HEK293 (cell line): ENCODE measurements at regions not wholly inside any gene's neighbourhood (a gene's known extent, or its start where the extent isn't known, plus 50 kb on each side); places are given as distances from the start of the nearest gene placed in this dataset.

Experiments
- CTCF ChIA-PET: fragments of 350-600 bp; formaldehyde crosslinking; extraction: SDS; loops from one replicate; lab custom pipeline; 2021; ENCODE audit warnings: antibody characterized with exemption; lab: Yijun Ruan, JAX
- POLR2A ChIA-PET: fragments of 300-600 bp; formaldehyde crosslinking; extraction: SDS; loops from one replicate; lab custom pipeline; 2020; ENCODE audit warnings: antibody characterized with exemption, inconsistent platforms; lab: Yijun Ruan, JAX
- H3K27ac ChIP-seq: fragments of 200-500 bp; sonication (Bioruptor generic); 2 replicates; pipeline ENCODE4 v1.5.1; 2014; ENCODE audit warnings: low read depth, low read length, control low read depth, inconsistent platforms; ENCODE audit errors: extremely low read depth
- H3K36me3 ChIP-seq, 2 experiments: fragments of 200-500 bp in 1 of 2; sonication (Bioruptor generic) in 1 of 2; 1 replicate in 1 of 2; 2 replicates in 1 of 2; pipeline ENCODE4 v1.5.1; 2014 to 2017; ENCODE audit warnings: inconsistent platforms in 2 of 2, low read length in 2 of 2; ENCODE audit not compliant: control insufficient read depth in 2 of 2, insufficient read depth in 1 of 2
- H3K4me1 ChIP-seq: fragments of 200-500 bp; sonication (Bioruptor generic); 2 replicates; pipeline ENCODE4 v1.5.1; 2014; ENCODE audit warnings: mild to moderate bottlenecking, low read length, inconsistent platforms; ENCODE audit not compliant: control insufficient read depth, insufficient read depth
- H3K4me3 ChIP-seq: 2 replicates; pipeline ENCODE4 v1.5.1; 2011; ENCODE audit warnings: low read depth, mild to moderate bottlenecking, control low read depth, low read length, moderate library complexity
- H3K9me3 ChIP-seq: fragments of 200-500 bp; sonication (Bioruptor generic); 2 replicates; pipeline ENCODE4 v1.5.1; 2014; ENCODE audit warnings: low read depth, low read length, inconsistent platforms; ENCODE audit not compliant: control insufficient read depth, insufficient read depth
- GLI2 ChIP-seq: fragments of 450-650 bp; formaldehyde crosslinking; IDR thresholded peaks from 2 replicates; pipeline ENCODE4; 2017; ENCODE audit warnings: missing biosample characterization, missing genetic modification characterization, low read depth, borderline replicate concordance
- INSM2 ChIP-seq: fragments of 450-650 bp; formaldehyde crosslinking; IDR thresholded peaks from 2 replicates; pipeline ENCODE4 v1.5.1; 2016; ENCODE audit warnings: missing biosample characterization, missing genetic modification characterization
- MEIS1 ChIP-seq: sonication (generic); formaldehyde crosslinking; IDR thresholded peaks from 2 replicates; pipeline ENCODE4 v1.8.1; 2022; ENCODE audit warnings: missing genetic modification reagents, mild to moderate bottlenecking, borderline replicate concordance
- OVOL3 ChIP-seq: fragments of 450-650 bp; formaldehyde crosslinking; IDR thresholded peaks from 2 replicates; pipeline ENCODE4 v1.5.1; 2016; ENCODE audit warnings: missing biosample characterization, missing genetic modification characterization
- PRDM10 ChIP-seq: fragments of 450-650 bp; formaldehyde crosslinking; IDR thresholded peaks from 2 replicates; pipeline ENCODE4 v1.5.1; 2016; ENCODE audit warnings: missing biosample characterization, missing genetic modification characterization
- SALL2 ChIP-seq: fragments of 450-650 bp; formaldehyde crosslinking; IDR thresholded peaks from 2 replicates; pipeline ENCODE4 v1.5.0; 2017; ENCODE audit warnings: missing biosample characterization, mild to moderate bottlenecking, missing genetic modification characterization, borderline replicate concordance
- ZBTB20 ChIP-seq: fragments of 450-650 bp; formaldehyde crosslinking; IDR thresholded peaks from 2 replicates; pipeline ENCODE4 v1.5.1; 2016; ENCODE audit warnings: missing biosample characterization, missing genetic modification characterization
- ZBTB26 ChIP-seq: fragments of 450-650 bp; formaldehyde crosslinking; optimal IDR thresholded peaks from 2 replicates; pipeline ENCODE3; 2016; ENCODE audit warnings: missing biosample characterization, mild to moderate bottlenecking, missing genetic modification characterization
- ZBTB6 ChIP-seq: fragments of 450-650 bp; formaldehyde crosslinking; IDR thresholded peaks from 2 replicates; pipeline ENCODE4 v1.5.1; 2017; ENCODE audit warnings: missing biosample characterization, missing genetic modification characterization
- ZNF157 ChIP-seq: fragments of 450-650 bp; formaldehyde crosslinking; IDR thresholded peaks from 2 replicates; pipeline ENCODE4 v1.5.1; 2016; ENCODE audit warnings: missing biosample characterization, missing genetic modification characterization
- ZNF18 ChIP-seq: fragments of 450-650 bp; formaldehyde crosslinking; IDR thresholded peaks from 2 replicates; pipeline ENCODE4 v1.5.1; 2016; ENCODE audit warnings: missing biosample characterization, missing genetic modification characterization
- ZNF311 ChIP-seq: fragments of 450-650 bp; formaldehyde crosslinking; IDR thresholded peaks from 2 replicates; pipeline ENCODE4 v1.5.1; 2017; ENCODE audit warnings: missing biosample characterization, missing genetic modification characterization, borderline replicate concordance
- ZNF514 ChIP-seq: fragments of 450-650 bp; formaldehyde crosslinking; IDR thresholded peaks from 2 replicates; pipeline ENCODE4 v1.5.1; 2016; ENCODE audit warnings: missing biosample characterization, missing genetic modification characterization
- ZNF626 ChIP-seq: fragments of 450-650 bp; sonication (Bioruptor Pico); formaldehyde crosslinking; IDR thresholded peaks from 2 replicates; pipeline ENCODE4 v1.5.1; 2018; ENCODE audit warnings: missing biosample characterization, missing genetic modification characterization, inconsistent platforms
- ZNF629 ChIP-seq: fragments of 450-650 bp; formaldehyde crosslinking; IDR thresholded peaks from 2 replicates; pipeline ENCODE4 v1.5.1; 2017; ENCODE audit warnings: missing biosample characterization, missing genetic modification characterization
- ZNF747 ChIP-seq: fragments of 450-650 bp; formaldehyde crosslinking; IDR thresholded peaks from 2 replicates; pipeline ENCODE4 v1.5.1; 2016; ENCODE audit warnings: missing biosample characterization, missing genetic modification characterization

- no peak for TF ChIP-seq PRDM10
- TF ChIP-seq, all 188 proteins: peak for 4
These were observed 111.6 kb upstream of the FGGY start (continued) for GRCh38 chr1:59185163-59185860.

- ChIA-PET POLR2A (no interaction called here), CTCF (interaction anchor here (0.7 to 1.5 kb wide), 2 partner anchors 148 to 512 kb away, joined by 3 to 4 read pairs; no protein-coding TSS in a partner anchor)
- no peak overlapping the region for H3K4me3 ChIP-seq
- no peak overlapping the region for H3K27ac ChIP-seq
- TF ChIP-seq ZNF311 (tag by site-specific recombination) (no peak), INSM2 (tag by site-specific recombination) (no peak), SALL2 (no peak), ZNF626 (tag by site-specific recombination) (no peak), ZNF514 (no peak), ZNF747 (tag by site-specific recombination) (no peak), ZBTB6 (tag by site-specific recombination) (no peak), ZNF18 (tag by site-specific recombination) (no peak), GLI2 (tag by site-specific recombination) (no peak), ZBTB26 (tag by site-specific recombination) (no peak), OVOL3 (tag by site-specific recombination) (no peak), MEIS1 (CRISPR knock-in tag) (no peak), ZNF157 (tag by site-specific recombination) (no peak), ZNF629 (no peak), ZBTB20 (tag by site-specific recombination) (no peak)
- H3K4me1 ChIP-seq: no peaks in the 10 kb centered on the region
- no peaks in the 10 kb centered on the region for H3K9me3 ChIP-seq
- no peaks in the 10 kb centered on the region for H3K36me3 ChIP-seq
These were observed 110.2 kb upstream of the FGGY start for GRCh38 chr1:59186656-59187055.
